ENCODE measurements at regions not wholly inside any gene's neighbourhood (a gene's known extent, or its start where the extent isn't known, plus 50 kb on each side); places are given as distances from the start of the nearest gene placed in this dataset.

GRCh38 chr3:72432246-72432645 lies 416.0 kb downstream of the SHQ1 start:
- TF ChIP-seq CTCF (IDR thresholded peaks at IDR 0.05) (no peak), POLR2A (IDR thresholded peaks at IDR 0.05) (no peak), POLR2AphosphoS5 (IDR thresholded peaks at IDR 0.05) (no peak), EP300 (IDR thresholded peaks at IDR 0.05; ENCODE audit: low read depth) (no peak)

All from transverse colon (tissue), 4 donors.